ENCODE measurements at regions not wholly inside any gene's neighbourhood (a gene's known extent, or its start where the extent isn't known, plus 50 kb on each side); places are given as distances from the start of the nearest gene placed in this dataset.
A peak's percentile ranks its signal among the peaks of the same experiment; 100 is the strongest.

GRCh38 chr2:29974086-29974485 lies 52.7 kb upstream of the ALK start:
- no peak for DNase-seq

- no peak for DNase-seq
These were observed 55.9 kb upstream of the ALK start for GRCh38 chr2:29977284-29977683.

- no peak for DNase-seq
These were observed 60.0 kb upstream of the ALK start for GRCh38 chr2:29981402-29981801.

- no peak for DNase-seq
These were observed 61.9 kb upstream of the ALK start for GRCh38 chr2:29983308-29983707.

GRCh38 chr2:29987146-29987545 lies 65.8 kb upstream of the ALK start:
- DNase-seq, result no peak

GRCh38 chr2:29990129-29990528 lies 68.7 kb upstream of the ALK start:
- DNase-seq, result no peak

- DNase-seq, result no peak
These were observed 69.7 kb upstream of the ALK start for GRCh38 chr2:29991086-29991485.

GRCh38 chr2:29995241-29995640 lies 73.9 kb upstream of the ALK start:
- no peak for DNase-seq

- DNase-seq, result no peak
These were observed 81.7 kb upstream of the ALK start for GRCh38 chr2:30003128-30003527.

- no peak for DNase-seq
These were observed 101.2 kb upstream of the ALK start for GRCh38 chr2:30022444-30023071.

GRCh38 chr2:30024281-30024680 lies 102.9 kb upstream of the ALK start:
- DNase-seq, result no peak

- no peak for DNase-seq
These were observed 105.0 kb upstream of the ALK start for GRCh38 chr2:30026091-30027055.

- DNase-seq, result no peak
These were observed 108.4 kb upstream of the ALK start for GRCh38 chr2:30029804-30030203.

- no peak for DNase-seq
These were observed 109.0 kb upstream of the ALK start for GRCh38 chr2:30030361-30030760.

- DNase-seq, result no peak
These were observed 109.8 kb upstream of the ALK start for GRCh38 chr2:30031184-30031583.

GRCh38 chr2:30034052-30034775 lies 112.6 kb upstream of the YPEL5 start:
- DNase-seq, result no peak

GRCh38 chr2:30037016-30037415 lies 109.8 kb upstream of the YPEL5 start:
- DNase-seq, result no peak

- DNase-seq, result no peak
These were observed 108.4 kb upstream of the YPEL5 start for GRCh38 chr2:30038419-30038818.

- no peak for DNase-seq
These were observed 107.7 kb upstream of the YPEL5 start for GRCh38 chr2:30039101-30039500.

GRCh38 chr2:30040147-30040546 lies 106.7 kb upstream of the YPEL5 start:
- no peak for DNase-seq

GRCh38 chr2:30041884-30042283 lies 104.9 kb upstream of the YPEL5 start:
- DNase-seq, result no peak

- no peak for DNase-seq
These were observed 100.4 kb upstream of the YPEL5 start for GRCh38 chr2:30046396-30046795.

- peak; percentile 74 for DNase-seq
These were observed 99.8 kb upstream of the YPEL5 start for GRCh38 chr2:30046979-30047378.

Measured in SHP77 treated with DMSO at 0.1 percent for 48 hours (cell line).